NT2/D1 (cell line): ENCODE measurements at regions not wholly inside any gene's neighbourhood (a gene's known extent, or its start where the extent isn't known, plus 50 kb on each side); places are given as distances from the start of the nearest gene placed in this dataset.

Source experiments
- SUZ12 ChIP-seq: IDR thresholded peaks from 2 replicates; pipeline ENCODE4 v1.6.1; 2011; ENCODE audit not compliant: insufficient read length, insufficient read depth; ENCODE audit errors: extremely low read depth
- YY1 ChIP-seq: IDR thresholded peaks from 2 replicates; pipeline ENCODE4 v1.6.1; 2011; ENCODE audit not compliant: insufficient read length, insufficient read depth
- ZNF274 ChIP-seq: IDR thresholded peaks from 2 replicates; pipeline ENCODE4 v1.6.1; 2011; ENCODE audit warnings: mild to moderate bottlenecking, low read depth, low read length

DNA sequence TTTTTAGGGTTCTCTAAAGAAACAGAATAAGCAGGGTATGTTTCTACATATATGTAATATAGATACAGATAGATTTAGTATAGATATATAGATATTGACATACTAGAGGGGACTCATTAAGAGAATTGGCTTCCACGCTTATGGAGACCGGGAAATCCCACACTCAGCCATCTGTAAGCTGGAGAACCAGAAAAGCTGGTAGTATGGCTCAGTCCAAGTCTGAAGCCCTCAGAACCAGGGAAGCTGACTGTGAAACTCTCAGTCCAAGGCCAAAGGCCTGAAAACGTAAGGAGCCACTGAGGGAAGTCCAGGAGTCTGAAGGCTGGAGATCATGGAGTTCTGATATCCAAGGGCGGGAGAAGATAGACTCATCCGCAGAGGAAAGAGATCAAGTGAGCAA, 441.3 kb upstream of the CDH20 start:
- TF ChIP-seq ZNF274 (no peak), YY1 (no peak), SUZ12 (no peak)
